Stimulated activated CD8-positive, alpha-beta memory T cell treated with anti-CD3 and anti-CD28 coated beads, Interleukin-7, amount 100 ng/mL, for 48 hours (primary cell): ENCODE measurements at regions not wholly inside any gene's neighbourhood (a gene's known extent, or its start where the extent isn't known, plus 50 kb on each side); places are given as distances from the start of the nearest gene placed in this dataset.
"Not testable (repeated sequence)": the region's sequence is repeated elsewhere in the genome, so short reads cannot be mapped to it uniquely, and the experiment has no call there.

ENCODE experiments used
- DNase-seq, 2 donors: peaks; one replicate each; pipeline ENCODE4 v3.0.0-alpha.2; 2020; ENCODE audit warnings: low read depth in 1 of 2; ENCODE audit errors: extremely low read depth in 1 of 2

- no peak for DNase-seq
Measured at GRCh38 chr10:107984581-107984980, 820.1 kb upstream of the SORCS1 start.

DNA sequence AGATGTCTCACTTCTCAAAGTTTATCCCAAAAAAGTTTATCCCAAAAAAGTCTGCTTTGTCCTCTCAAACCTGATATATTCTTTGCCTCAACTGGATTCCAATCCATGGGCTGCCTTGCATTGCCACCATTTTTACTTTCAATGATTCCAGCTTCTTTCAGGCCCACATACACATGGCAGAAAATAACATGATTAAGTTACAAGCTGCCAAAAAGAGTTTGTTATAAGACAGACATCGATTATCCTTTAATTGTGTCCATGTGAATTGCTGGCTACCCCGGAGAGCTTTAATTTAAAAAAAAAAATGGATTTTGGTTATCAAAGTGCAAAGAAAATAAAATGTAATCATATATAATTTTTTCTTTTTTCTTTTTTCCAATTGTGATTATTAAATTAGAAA is 819.6 kb upstream of the SORCS1 start:
- DNase-seq = no peak

DNA sequence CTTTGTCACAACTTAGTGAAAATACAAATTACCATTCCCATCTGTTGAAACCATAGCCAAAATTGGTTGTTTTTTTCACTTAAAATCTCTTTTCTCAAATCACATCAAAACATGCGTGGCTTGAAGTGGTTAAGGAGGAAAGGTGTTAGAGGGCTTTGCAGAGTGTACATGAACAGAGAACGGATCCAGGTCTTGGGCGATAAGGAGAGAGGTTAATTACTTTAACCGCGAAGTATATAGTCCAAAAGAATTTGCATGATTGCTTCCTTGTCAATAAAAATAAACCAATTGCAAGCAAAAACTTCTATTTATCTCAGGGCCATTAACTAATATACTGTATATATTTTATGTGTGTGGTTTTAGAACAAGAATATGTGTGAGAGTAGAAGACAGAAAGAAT is 813.9 kb upstream of the SORCS1 start:
- DNase-seq = no peak

- no peak for DNase-seq
Measured at GRCh38 chr10:107971973-107972372, 807.5 kb upstream of the SORCS1 start.

DNA sequence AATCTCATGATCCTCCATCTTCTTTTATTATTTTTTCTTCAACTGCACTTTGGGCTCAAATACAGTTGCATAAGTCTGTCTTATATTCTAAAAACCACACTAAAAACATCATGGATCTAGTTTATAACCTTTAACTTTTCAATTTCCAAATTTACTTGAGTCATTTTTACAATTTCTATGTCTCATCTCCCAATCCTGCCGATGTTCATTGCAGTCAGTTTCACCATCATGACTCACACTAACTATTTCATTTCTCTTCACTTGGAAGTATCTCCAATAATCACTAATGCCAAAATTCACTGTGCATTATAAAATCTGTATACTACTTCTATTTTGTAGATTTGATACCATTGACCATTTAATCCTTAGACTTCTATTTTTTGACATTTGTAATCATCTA is 806.9 kb upstream of the SORCS1 start:
- DNase-seq = no peak

DNA sequence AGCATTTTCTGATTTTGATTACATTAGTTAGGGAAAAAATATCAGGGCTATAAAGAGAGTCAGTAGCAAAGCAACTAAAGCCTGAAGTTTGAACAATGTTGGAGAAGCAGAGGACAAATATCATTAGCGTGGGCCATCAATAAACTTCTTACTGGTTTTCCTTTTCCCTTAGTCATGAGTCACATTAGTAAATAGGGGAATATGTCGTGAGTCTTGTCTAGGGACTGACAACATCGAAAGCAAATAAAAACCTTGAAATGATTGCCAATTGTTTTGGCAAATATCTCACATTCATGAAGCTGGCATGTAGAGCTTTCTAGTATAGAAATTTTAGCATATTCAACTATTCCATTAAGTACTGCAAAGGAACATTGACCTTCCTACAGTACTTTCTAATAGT is 806.0 kb upstream of the SORCS1 start:
- DNase-seq = no peak

DNA sequence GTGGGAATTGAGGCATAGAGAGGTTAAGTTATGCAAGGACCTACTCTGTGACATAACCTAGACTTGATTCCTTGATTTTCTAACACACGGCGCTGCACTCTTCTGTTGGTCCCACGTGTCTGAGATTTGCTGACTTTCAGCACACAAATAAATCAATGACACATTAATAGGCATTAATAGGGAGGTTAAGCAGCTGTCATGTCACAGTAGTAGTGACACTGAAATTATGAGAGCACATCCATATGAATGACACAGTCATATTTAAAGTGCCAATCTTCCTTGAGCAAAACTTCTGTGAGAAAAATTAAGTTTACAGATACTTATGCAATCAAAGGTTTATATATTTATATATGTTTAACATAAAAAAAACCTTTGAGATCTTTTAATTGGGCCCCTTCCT is 805.4 kb upstream of the SORCS1 start:
- no peak for DNase-seq

DNA sequence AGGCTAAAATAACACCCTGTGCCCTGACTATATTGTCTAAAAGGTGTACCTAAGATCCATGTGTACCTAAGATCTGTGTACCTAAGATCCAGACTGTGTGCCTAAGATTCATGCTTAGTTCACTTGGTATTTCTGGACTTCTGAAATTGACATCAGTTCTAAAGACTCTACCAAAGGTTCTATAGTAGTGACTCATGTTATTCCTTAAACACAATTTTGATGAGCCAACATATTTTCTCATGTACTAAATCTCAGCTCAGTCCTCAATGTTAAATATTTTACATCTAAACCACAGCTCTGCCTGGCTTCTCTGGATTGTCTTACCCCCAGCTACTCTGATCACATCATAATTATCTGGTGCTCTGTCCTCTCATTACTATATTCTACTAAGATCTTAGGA is 802.3 kb upstream of the SORCS1 start:
- DNase-seq = no peak

DNA sequence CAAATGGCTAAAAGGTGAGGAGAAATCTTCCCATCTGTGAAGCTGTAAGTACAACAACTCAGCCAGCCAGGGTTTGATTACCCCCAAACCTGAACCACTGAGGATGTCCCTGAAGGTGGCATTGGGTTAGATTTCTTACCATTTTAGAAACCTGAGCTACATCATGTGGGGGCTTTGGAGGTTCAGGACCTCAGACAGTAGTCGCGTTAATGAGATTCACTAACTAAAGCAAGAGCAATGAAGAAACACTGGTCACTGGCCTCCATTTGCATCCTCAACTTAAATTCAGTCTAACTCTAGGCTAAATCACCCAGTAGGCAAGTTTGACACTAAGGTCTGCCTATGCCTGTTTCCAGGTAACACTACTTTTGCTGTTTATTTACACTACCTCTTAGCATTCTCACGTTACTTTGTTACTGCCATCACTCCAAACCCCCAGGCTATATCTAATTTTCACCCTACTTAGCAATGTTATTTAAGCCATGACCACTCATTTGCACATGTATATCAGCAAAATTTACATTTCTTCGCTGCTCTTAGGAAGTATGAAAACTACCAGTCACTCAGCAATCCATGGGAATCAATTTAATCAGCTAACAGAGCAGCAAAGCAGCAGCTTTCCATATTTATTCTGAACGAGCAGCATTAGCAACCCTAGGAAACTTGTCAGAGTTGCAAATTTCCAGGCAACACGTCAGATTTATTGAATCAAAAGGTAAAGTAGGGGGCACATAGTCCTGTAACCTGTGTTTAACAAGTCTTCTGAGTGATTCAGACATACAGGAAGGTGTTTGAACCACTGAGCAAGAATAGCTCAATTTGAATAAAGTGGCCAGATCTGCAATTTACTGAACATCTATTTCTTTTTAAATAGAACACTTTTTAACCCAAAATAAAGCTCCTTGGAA is 788.4 kb upstream of the SORCS1 start:
- no peak for DNase-seq

DNA sequence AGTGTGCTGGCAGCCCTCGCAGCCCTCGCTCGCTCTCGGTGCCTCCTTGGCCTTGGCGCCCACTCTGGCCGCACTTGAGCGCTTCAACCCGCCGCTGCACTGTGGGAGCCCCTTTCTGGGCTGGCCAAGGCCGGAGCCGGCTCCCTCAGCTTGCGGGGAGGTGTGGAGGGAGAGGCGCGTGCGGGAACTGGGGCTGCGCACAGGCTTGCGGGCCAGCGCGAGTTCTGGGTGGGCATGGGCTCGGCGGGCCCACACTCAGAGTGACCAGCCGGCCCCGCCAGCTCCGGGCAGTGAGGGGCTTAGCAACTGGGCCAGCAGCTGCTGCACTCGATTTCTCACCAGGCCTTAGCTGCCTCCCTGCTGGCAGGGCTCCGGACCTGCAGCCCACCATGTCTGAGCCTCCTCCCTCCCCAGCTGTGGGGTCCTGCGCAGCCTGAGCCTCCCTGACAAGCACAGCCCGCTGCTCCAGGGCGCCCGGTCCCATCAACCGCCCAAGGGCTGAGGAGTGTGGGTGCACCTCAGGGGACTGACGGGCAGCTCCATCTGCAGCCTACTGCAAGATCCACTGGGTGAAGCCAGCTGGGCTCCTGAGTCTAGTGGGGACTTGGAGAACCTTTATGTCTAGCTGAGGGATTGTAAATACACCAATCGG is 786.0 kb upstream of the SORCS1 start:
- DNase-seq = not testable (repeated sequence)

DNA sequence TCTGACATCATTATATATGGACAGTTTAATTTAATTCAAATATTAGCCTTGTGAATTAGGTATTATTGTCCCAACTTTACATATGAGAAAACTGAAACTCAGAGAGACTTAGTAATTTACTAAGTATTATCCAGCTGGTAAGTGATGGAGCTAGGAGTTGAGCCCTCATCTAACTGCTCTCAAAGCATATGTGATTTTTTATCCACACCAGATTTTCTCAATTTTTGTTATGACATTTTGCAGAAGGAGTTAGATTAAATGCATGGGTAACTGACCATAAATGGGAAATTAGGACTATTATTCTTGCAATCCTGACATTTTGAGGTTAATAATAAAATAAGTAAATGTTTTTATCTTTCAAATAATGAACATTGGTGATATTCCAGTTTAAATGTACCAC is 778.3 kb upstream of the SORCS1 start:
- no peak for DNase-seq

- DNase-seq = no peak
Measured at GRCh38 chr10:107933076-107933475, 768.6 kb upstream of the SORCS1 start.

DNA sequence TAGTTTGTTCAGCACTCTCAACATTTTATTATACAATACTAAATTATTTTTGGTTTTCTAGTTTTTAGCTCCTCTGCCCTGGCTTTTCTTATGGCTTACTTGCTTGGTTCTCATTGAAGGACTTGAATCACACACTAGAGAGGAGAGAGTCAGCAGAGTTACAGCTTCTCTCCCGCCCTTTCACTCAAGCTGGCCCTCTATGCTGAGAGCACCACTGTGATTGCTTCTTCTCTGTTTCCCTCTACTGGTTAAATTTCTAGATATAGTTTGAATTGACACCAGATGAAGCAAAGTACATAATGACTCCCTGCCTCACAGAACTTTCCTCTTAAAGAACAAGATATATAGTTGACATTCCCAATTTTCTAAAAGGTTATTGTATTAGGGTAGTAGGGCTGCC is 767.3 kb upstream of the SORCS1 start:
- no peak for DNase-seq

DNA sequence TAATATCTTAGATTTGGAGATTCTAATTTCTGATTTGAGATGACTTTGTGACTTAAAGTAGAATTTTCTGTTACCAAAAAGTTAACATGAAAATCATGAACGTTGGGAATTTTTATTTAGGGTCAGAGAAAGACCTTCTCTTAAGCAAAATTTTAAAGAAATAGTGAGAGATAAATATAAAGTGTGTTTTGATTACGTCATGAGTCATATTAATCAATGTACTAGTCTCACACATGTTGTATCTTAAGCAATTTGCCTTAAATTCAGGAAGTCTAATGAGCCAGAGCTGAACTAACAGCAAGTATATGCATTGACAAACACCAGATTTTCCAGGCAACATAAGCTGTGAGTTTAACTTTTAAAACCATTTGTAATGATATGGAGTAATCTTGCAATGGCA is 765.5 kb upstream of the SORCS1 start:
- no peak for DNase-seq

DNA sequence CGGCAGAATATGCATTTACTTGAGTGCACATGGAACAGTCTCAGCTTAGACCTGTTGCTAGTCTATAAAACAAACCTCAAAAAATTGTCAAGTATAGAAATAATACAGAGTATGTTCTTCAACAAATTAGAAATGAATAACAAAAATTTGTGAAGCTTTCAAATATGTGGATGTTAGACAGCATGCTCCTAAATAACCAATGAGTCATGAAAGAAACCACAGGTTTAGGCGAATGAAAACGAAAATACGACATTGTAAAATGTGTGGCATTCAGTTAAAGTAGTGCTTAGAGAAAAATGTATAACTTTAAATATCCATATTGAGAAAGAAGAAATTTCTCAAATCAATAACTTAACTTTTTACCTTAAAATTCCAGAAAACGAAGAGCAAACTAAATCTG is 760.0 kb upstream of the SORCS1 start:
- DNase-seq = no peak

DNA sequence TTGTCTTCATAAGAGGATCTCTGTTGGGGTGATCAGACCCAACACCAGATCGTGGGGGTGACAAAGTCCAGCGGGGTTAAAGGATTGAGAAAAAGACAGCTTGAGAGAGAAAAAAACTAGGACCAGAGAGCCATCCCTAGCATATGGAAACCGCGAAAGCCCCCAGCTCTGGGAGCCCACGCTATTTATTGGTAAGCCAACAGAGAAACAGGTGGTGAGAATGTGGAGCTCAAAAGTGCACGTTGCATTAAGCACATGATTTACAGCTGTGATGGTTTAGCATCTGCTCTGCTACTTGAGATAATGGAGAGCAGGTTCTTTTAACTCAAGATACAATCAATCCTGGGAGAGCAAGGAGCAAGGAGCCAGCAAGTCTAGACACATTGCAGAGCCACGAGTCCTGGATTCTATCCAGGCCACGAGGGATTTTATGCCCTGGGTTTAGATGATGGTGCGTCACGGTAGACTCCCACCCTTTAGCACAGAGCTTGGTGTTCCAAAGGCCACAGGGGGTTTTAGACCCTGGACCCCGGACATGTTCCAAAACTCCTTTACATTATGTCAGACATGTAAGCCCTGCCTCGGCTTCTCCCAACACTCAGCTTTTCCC is 755.2 kb upstream of the SORCS1 start:
- DNase-seq = no peak

GRCh38 chr10:107918171-107918570 is 753.7 kb upstream of the SORCS1 start:
- no peak for DNase-seq

- no peak for DNase-seq
Measured at GRCh38 chr10:107915215-107915610, 750.7 kb upstream of the SORCS1 start.

DNA sequence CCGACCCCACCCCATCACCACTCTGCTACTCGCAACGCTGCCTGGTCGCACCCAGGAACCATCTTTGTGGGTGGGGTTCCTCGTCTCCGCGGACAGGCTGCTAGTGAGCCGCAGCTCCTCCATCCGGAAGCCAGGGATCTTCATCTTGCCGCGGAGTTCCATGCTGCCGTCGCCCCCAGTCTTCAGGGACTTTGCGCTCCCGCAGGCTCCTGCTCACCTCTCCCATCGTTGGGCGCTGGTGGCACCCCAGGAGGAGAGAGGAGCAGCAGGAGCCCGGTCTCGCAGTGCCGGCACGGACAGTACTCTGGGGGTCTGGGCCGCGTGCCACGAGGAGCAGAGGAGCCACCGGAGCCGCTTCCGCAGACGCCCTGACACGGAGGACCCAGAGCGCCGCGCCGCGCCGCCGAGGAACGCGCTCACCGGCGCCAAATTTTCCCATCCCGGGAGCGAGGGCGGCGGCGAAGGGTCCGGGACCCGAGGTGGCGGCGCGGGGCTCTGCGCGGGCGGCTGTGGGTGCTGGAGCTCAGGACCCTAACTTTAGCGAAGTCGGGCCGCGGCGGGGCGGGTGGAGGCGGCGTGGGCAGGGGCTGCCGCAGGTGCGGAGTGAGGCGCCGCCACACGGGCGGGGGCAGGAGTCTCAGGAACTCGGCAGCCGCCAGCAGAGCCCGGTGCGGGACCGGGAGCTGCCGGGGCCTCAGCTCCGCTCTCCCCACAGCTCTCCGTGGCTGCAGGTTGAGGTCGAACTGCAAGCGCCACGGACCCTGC is 750.1 kb upstream of the SORCS1 start:
- DNase-seq = no peak

GRCh38 chr10:107913317-107914294 is 749.1 kb upstream of the SORCS1 start:
- DNase-seq = no peak
